KG1 (cell line): ENCODE measurements at regions not wholly inside any gene's neighbourhood (a gene's known extent, or its start where the extent isn't known, plus 50 kb on each side); places are given as distances from the start of the nearest gene placed in this dataset.
A peak's percentile ranks its signal among the peaks of the same experiment; 100 is the strongest.

Experiments
- DNase-seq: peaks from one replicate; lab custom pipeline; 2025; lab: John Stamatoyannopoulos, UW

- no peak for DNase-seq
Observed at GRCh38 chr5:74424162-74424868, 216.2 kb downstream of the ENC1 start.

GRCh38 chr5:74423383-74423782 lies 217.1 kb downstream of the ENC1 start:
- DNase-seq = no peak

GRCh38 chr5:74422671-74423070 lies 217.9 kb downstream of the ENC1 start:
- no peak for DNase-seq

GRCh38 chr5:74422030-74422429 lies 218.5 kb downstream of the ENC1 start:
- no peak for DNase-seq

GRCh38 chr5:74421377-74421776 lies 219.2 kb downstream of the ENC1 start:
- DNase-seq = no peak

GRCh38 chr5:74420947-74421346 lies 219.6 kb downstream of the ENC1 start:
- no peak for DNase-seq

- DNase-seq = no peak
Observed at GRCh38 chr5:74420220-74420619, 220.3 kb downstream of the ENC1 start.

GRCh38 chr5:74419468-74419867 lies 221.1 kb downstream of the ENC1 start:
- DNase-seq = no peak

- no peak for DNase-seq
Observed at GRCh38 chr5:74418709-74419108, 221.8 kb downstream of the ENC1 start.

GRCh38 chr5:74418261-74418660 lies 222.3 kb downstream of the ENC1 start:
- no peak for DNase-seq

- peak; percentile 22 for DNase-seq
Observed at GRCh38 chr5:74415695-74416102, 224.8 kb downstream of the ENC1 start.

- DNase-seq = no peak
Observed at GRCh38 chr5:74414228-74414627, 226.3 kb downstream of the ENC1 start.

GRCh38 chr5:74413403-74414048 lies 227.0 kb downstream of the ENC1 start:
- no peak for DNase-seq

- DNase-seq = no peak
Observed at GRCh38 chr5:74412066-74412465, 228.5 kb downstream of the ENC1 start.

GRCh38 chr5:74409712-74410111 lies 230.8 kb downstream of the ENC1 start:
- no peak for DNase-seq

- no peak for DNase-seq
Observed at GRCh38 chr5:74409166-74409706, 231.3 kb downstream of the ENC1 start.

- no peak for DNase-seq
Observed at GRCh38 chr5:74408150-74409043, 232.1 kb downstream of the ENC1 start.

- DNase-seq = no peak
Observed at GRCh38 chr5:74407701-74408100, 232.8 kb downstream of the ENC1 start.

- DNase-seq = no peak
Observed at GRCh38 chr5:74406844-74407243, 233.7 kb downstream of the ENC1 start.

GRCh38 chr5:74405593-74405992 lies 234.9 kb downstream of the ENC1 start:
- no peak for DNase-seq

- no peak for DNase-seq
Observed at GRCh38 chr5:74404574-74405508, 235.7 kb downstream of the ENC1 start.
